Ishikawa (cell line): ENCODE measurements at regions not wholly inside any gene's neighbourhood (a gene's known extent, or its start where the extent isn't known, plus 50 kb on each side); places are given as distances from the start of the nearest gene placed in this dataset.

Experiments
- CEBPB ChIP-seq: IDR thresholded peaks from 2 replicates; pipeline ENCODE4 v1.6.1; 2012
- CREB1 ChIP-seq: IDR thresholded peaks from 2 replicates; pipeline ENCODE4 v1.6.1; 2012; ENCODE audit warnings: low read depth
- EGR1 ChIP-seq: IDR thresholded peaks from 2 replicates; pipeline ENCODE4 v1.6.1; 2012
- EP300 ChIP-seq: IDR thresholded peaks from 2 replicates; pipeline ENCODE4 v1.6.1; 2012; ENCODE audit warnings: borderline replicate concordance
- FOXM1 ChIP-seq: IDR thresholded peaks from 2 replicates; pipeline ENCODE4 v1.6.1; 2012; ENCODE audit warnings: low read depth, borderline replicate concordance
- NFIC ChIP-seq: IDR thresholded peaks from 2 replicates; pipeline ENCODE4 v1.6.1; 2012
- RAD21 ChIP-seq: IDR thresholded peaks from 2 replicates; pipeline ENCODE4 v1.6.1; 2012; ENCODE audit warnings: low read depth
- REST ChIP-seq: IDR thresholded peaks from 2 replicates; pipeline ENCODE4 v1.6.1; 2012; ENCODE audit warnings: low read depth, mild to moderate bottlenecking
- TAF1 ChIP-seq: IDR thresholded peaks from 2 replicates; pipeline ENCODE4 v1.6.1; 2012; ENCODE audit warnings: low read depth, mild to moderate bottlenecking
- TCF12 ChIP-seq: IDR thresholded peaks from 2 replicates; pipeline ENCODE4 v1.6.1; 2012; ENCODE audit warnings: low read depth
- TEAD4 ChIP-seq: IDR thresholded peaks from 2 replicates; pipeline ENCODE4 v1.6.1; 2012
- YY1 ChIP-seq: IDR thresholded peaks from 2 replicates; pipeline ENCODE4 v1.6.1; 2012; ENCODE audit warnings: low read depth
- ZBTB7A ChIP-seq: IDR thresholded peaks from 2 replicates; pipeline ENCODE4 v1.6.1; 2012; ENCODE audit warnings: low read depth
- TF ChIP-seq, protein P1 (sequence below): IDR thresholded peaks from 2 replicates; pipeline ENCODE4 v1.6.1; 2012
- TF ChIP-seq, protein P2 (sequence below): IDR thresholded peaks from 2 replicates; pipeline ENCODE4 v1.6.1; 2012

DNA sequence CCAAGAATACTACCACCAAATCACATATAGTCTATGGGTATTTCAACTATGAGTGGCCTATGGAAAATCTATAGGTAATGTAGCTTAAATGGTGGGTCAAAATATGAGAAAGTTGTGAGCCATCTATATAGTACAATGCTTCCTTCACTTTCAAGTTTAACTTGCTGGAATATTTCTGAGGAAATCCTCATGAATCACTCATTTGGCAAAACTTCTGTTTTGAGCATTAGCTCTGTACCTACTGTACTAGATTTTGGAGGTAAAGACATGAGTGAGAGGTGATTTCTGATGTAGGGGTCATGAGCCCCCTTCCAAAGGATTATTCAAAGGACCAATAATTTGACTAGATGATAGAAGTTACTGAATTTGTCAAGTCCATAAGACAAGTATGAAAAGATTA lies 80.6 kb upstream of the DAB2 start:
- TF ChIP-seq RAD21: no peak
- no peak for TF ChIP-seq YY1
- TF ChIP-seq NFIC: no peak
- no peak for TF ChIP-seq EP300
- no peak for TF ChIP-seq TAF1
- TF ChIP-seq, protein P1, sequence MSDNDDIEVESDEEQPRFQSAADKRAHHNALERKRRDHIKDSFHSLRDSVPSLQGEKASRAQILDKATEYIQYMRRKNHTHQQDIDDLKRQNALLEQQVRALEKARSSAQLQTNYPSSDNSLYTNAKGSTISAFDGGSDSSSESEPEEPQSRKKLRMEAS: no peak
- no peak for TF ChIP-seq EGR1

DNA sequence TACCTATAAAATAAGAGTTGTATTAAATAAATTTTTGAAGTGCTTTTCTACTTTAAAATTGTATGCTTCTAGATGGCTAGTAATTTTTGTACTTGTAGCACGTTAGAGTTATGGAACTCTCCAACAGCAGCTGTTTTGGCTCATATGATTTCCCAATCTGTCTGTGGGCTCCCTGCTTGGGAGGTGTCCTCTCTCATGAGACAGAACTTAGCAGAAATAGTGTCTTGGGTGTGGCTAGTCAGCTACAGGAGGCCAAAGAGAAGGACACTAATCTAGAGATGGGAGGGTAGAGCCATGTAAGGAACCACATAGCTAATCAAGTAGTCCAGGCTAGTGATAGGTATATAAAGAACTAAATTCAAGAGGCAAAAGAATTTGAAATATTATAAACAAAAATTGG lies 78.4 kb upstream of the DAB2 start:
- TF ChIP-seq ZBTB7A: no peak
- TF ChIP-seq FOXM1: no peak
- TF ChIP-seq RAD21: no peak
- no peak for TF ChIP-seq TCF12
- no peak for TF ChIP-seq CEBPB
- no peak for TF ChIP-seq EP300
- TF ChIP-seq, protein P1: no peak
- TF ChIP-seq NFIC: no peak
- TF ChIP-seq CREB1: no peak
- TF ChIP-seq TAF1: no peak
- no peak for TF ChIP-seq EGR1

GRCh38 chr5:39502704-39503103 lies 77.9 kb upstream of the DAB2 start:
- TF ChIP-seq YY1 (no peak), TAF1 (no peak), ZBTB7A (no peak), EGR1 (no peak), EP300 (no peak), FOXM1 (no peak), TEAD4 (no peak), RAD21 (no peak), REST (no peak), NFIC (no peak), TCF12 (no peak)
- TF ChIP-seq, protein P2, sequence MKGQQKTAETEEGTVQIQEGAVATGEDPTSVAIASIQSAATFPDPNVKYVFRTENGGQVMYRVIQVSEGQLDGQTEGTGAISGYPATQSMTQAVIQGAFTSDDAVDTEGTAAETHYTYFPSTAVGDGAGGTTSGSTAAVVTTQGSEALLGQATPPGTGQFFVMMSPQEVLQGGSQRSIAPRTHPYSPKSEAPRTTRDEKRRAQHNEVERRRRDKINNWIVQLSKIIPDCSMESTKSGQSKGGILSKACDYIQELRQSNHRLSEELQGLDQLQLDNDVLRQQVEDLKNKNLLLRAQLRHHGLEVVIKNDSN: no peak

GRCh38 chr5:39501397-39501796 lies 76.6 kb upstream of the DAB2 start:
- TF ChIP-seq NFIC (no peak), FOXM1 (no peak), EP300 (no peak), TCF12 (no peak), RAD21 (no peak), REST (no peak), EGR1 (no peak), ZBTB7A (no peak), CEBPB (no peak), CREB1 (no peak), TAF1 (no peak), YY1 (no peak), TEAD4 (no peak)
- TF ChIP-seq, protein P2: no peak
- TF ChIP-seq, protein P1: no peak

- no peak for TF ChIP-seq TAF1
- no peak for TF ChIP-seq ZBTB7A
- TF ChIP-seq CEBPB: no peak
- TF ChIP-seq FOXM1: no peak
- TF ChIP-seq CREB1: no peak
- TF ChIP-seq RAD21: no peak
- TF ChIP-seq EGR1: no peak
- no peak for TF ChIP-seq TEAD4
- no peak for TF ChIP-seq YY1
- no peak for TF ChIP-seq EP300
- no peak for TF ChIP-seq REST
- TF ChIP-seq TCF12: no peak
Observed at GRCh38 chr5:39500551-39501175, 75.9 kb upstream of the DAB2 start.
